CD4-positive, alpha-beta T cell treated with Interleukin-17A for 4 hours (primary cell): ENCODE measurements at regions not wholly inside any gene's neighbourhood (a gene's known extent, or its start where the extent isn't known, plus 50 kb on each side); places are given as distances from the start of the nearest gene placed in this dataset.
"Not testable (repeated sequence)": the region's sequence is repeated elsewhere in the genome, so short reads cannot be mapped to it uniquely, and the experiment has no call there.

Source experiments
- DNase-seq: peaks from one replicate; pipeline ENCODE4 v3.0.0-alpha.2; 2020; ENCODE audit warnings: mixed read lengths

DNA sequence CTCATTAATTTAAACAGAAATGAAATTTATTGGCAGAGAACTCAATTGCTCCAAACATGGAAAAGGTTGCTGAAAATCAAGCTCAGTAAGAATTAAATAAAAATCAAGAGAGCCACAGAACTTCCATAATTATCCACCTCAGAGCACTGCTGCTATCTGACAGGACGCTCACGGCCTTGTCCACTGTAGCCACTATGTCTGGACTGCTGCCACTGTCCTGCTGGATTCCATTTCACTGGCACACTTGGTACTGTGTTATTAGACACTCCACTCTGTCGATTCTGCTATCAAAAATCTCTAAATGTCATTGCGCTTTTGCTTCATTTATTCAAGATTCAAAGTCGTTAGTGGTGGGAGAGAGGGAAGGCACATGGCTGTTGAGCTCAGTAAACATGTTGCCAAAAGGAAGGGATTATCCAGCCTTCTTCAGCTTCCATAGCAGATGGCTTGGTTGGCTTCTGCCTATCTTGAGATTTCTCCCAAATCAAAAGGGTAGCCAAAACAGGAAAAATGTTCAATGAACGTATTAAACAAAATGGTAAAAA lies 815.0 kb downstream of the CDH18 start:
- no peak for DNase-seq

DNA sequence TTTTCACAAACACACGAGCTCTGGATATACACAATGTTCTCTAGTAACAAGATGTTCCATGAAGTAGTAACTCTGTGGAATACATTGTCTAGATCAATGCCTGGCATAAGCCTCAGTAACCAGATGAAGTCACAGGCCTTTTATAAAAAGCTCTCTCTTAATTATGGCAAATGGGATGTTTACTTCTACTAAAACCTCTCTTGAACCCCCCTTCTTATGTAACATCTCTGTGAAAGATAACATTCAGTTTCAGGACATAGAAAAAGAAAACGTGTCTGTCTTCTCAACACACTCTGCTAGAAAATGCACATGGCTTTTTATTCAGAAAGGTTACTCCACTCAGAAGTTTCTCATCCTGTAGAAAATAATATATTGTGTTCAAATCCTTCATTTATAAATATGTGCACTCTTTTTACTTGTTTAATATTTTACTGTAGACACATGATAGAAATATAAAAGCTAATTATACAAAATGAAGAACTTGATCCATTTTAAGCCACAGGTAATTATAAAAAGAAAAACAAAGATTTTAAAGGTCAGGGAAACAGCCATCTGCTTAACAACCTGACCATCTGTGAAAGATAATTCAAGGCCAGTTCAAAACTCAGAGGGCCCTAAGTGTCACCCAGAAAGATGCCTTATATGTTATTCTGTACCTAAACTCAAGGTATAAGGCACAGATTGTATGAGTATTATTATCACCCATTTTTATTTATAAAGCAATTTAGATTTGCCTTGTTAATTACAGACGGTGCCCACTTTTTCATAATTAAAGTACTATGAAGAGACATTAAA lies 812.0 kb downstream of the CDH18 start:
- DNase-seq, result no peak

DNA sequence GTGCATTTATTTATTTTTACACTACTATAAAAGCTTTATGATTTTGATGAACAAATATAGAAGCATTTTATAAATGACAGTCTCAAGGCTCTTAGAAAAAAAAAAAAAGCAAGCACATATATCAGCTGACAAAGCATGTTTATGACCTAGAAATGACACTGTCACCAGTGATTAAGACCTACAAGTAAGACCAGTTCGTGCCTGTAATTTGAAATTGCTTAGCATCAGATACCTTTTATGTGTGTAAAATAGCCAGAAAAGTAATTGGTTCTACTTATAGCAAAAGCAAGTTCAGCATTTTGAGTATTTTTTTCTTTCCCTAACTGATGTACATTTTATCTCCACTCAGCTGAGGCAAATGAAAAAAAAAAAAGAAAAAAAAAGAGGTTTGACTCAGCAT lies 808.4 kb downstream of the CDH18 start:
- DNase-seq, result no peak

DNA sequence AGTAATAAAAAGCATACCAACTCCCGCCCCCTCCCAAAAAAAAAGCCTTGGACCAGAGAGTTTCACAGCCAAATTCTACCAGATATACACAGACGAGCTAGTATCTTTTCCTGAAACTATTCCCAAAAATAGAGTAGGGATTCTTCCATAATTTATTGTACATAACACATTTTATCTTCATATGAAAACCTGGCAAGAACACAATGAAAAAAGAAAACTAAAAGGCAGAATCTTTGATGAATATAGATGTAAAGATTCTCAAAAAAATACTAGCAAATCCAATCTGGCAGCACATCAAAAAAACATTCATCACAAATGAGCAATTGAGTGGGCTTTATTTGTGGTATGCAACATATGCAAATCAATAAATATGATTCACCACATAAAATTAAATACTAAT lies 798.8 kb downstream of the CDH18 start:
- DNase-seq, result no peak

DNA sequence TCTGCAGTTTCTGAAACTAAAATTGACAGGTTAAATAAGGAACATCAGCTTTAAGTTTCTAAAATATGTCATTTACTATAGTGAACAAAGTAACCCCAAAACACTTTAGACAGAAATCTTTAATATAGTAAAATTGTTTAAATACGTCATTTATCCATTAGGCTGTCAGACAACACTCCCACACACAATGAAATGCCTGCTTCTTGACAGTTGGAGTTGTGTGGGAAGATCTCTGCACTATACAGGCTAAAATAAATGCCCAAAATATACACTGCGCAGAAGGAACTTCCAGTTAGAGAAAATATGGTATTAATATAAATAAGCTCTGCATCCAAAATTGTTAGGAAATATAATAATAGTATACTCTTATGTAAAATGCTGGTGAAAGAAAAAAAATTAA lies 794.4 kb downstream of the CDH18 start:
- DNase-seq, result no peak

DNA sequence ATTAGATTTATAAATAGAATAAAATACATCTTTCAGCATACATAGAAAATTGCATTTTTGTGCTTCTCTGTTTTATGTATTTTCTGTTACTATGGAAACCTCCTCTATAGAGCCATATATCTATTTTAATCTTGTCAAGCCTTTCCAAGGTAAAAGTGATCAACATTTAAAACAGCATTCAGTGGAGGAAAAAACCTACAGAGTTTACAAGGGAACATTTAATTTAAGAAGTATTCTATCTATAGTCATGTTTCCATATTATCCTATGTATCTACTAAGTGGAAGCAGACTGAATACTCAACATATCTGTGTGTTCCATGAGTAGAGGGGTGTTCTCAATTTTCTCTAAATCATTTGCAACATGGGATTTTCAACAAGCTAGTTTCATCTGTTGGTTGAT lies 791.4 kb downstream of the CDH18 start:
- no peak for DNase-seq

DNA sequence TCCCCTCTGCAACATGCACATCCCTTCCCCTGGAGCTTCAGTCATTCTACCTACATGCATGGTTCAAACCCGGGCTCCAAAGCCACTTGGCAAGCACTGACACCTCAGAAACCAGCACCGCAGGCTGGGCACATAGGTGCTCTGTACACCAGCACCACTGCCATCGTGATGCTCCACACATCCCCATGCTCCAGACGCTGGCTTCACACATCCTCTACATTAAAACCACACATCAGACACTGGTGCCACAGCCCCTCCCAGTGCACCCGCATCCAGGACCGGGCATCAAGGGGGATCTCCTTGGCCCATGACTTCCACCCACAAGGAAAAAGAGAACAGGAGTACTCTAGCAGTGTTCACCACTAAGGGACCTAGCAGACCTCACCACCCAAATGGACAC lies 787.7 kb downstream of the CDH18 start:
- DNase-seq, result no peak

DNA sequence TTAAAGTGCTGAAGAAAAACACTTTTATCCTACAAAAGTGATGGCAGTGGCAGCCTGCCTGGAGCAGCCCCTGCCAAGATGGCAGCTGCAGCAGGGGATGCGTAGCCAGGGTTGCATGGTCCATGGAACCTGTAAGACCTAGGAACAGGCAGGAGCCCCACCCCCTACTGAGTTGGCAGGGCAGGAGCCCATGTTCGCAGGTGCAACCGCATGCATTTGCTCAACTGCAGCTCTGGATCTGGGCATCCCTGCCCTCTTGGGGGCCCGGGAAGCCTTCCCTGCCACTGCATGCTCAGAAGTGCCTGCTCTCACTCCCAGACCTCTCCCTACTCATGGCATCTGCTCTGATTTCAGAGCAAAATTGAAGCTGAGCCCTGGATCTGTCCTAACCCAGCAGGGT lies 779.6 kb downstream of the CDH18 start:
- no peak for DNase-seq

DNA sequence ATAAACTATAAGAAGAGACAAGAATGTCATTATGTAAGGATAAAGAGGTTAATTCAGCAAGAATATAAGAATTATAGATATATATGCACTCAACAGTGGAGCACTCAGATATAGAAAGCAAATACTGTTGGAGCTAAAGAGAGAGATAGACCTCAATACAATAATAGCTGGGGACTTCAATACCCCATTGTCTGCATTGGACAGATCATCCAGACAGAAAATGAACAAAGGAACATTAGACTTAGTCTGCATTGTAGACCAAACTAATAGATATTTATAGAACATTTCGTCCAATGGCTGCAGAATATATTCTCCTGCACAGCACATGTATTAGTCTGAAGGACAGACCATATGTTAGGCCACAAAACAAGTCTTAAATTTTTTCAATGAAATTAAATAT lies 777.1 kb downstream of the CDH18 start:
- DNase-seq, result no peak

DNA sequence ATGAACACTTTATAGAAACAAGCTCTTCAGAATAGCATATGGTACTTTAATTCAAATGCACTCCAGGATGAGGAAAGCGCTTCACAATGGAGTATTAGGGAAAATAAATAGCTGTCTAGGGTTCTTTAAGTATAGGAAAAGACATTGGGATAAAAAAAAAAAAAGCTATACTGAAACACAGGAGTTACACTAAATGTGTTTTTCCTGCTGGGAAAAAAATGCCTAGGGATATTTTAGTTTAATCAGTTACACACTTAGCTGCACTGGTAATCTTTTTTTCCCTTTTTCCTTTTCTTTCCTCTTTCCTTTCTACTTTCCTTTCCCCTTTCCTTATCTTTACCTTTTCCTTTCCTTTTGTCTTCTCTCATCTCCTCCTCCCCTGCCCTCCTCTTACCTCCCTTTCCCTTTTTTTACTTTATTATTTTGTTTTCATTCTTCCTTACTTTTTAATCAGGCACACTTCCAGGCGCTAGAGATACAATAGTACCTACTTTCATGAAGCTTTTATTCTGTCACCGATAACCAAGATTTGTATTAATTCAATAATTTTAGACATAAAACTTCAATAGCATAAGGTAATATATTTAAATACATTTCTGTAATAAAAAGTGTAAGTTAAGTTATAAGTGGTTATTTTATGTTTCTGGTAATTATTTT lies 758.7 kb downstream of the CDH18 start:
- DNase-seq, result no peak

DNA sequence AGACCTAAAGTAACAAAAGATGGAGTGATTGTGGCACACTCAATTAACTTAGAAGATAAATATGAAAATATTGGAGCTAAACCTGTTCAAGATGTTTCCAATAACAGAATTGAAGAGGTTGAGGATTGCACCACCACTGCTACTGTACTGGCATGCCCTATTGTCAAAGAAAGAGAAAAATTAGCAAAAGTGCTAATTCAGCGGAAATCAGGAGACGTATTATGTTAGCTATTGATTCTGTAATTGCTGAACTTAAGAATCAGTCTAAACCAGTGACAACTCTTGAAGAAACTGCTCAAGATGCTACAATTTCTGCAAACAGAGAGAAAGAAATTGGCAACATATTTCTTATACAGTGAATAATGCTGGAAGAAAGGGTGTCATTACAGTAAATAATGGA lies 754.4 kb downstream of the CDH18 start:
- DNase-seq, result no peak

DNA sequence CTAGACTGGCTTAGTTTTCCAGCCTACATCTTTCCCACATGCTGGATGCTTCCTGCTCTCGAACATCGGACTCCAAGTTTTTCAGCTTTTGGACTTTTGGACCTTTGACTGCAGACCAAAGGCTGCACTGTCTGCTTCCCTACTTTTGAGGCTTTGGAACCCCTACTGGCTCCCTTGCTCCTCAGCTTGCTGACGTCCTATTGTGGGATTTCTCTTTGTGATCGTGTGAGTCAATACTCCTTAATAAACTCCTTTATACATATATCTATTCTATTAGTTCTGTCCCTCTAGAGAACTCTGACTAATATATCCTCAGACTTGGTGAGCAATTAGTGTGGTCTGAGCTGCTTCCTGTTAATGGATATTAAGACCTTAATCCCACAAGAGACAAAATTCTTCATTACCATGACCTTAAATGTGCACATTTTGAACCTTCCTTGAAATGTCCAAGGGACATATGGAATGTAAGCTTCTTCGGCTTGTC lies 752.9 kb downstream of the CDH18 start:
- no peak for DNase-seq

DNA sequence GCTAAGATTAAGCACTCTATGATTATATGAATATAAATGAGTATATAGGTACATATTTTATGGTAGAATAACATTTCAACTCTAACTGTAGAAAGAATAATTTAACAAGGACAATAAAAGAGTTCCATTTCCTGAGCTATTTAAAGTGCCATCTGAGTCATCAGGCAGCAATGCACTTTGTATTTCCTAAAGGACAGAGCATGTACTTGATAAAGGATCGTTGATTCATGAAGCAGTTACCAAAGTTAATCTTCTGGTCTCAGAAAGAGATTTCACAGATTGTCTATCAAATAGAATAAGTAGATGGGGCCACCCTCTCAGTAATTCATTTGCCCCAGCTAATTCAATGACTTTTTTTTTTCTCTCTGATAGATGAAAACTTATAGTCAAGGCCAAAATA lies 747.8 kb downstream of the CDH18 start:
- no peak for DNase-seq

DNA sequence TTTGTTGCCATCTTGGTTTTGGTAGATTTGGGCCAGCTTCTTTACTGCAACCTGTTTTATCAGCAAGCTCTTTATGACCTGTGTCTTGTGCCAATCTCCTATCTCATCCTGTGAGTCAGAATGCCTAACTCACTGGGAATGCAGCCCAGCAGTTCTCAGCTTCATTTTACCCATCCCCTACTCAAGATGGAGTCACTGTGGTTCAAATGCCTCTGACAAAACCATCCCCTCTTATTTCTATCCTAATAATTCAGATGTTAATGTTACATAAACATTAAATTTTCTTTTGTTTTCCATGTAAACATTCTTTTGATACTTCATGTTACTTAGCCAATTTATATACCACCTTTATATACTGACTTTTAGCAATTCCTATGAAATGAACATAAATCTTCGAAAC lies 746.3 kb downstream of the CDH18 start:
- no peak for DNase-seq

DNA sequence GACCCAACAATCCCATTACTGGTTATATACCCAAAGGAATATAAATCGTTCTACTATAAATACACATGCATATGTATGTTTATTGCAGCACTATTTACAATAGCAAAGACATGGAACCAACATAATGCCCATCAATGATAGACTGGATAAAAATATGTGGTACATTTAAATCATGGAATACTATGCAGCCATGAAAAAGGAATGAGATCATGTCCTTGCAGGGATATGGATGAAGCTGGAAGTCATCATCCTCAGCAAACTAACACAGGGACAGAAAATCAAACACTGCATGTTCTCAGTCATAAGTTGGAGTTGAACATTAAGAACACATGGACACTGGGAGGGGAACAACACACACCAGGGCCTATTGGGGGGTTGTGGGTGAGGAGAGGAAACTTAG lies 741.8 kb downstream of the CDH18 start:
- DNase-seq, result not testable (repeated sequence)

DNA sequence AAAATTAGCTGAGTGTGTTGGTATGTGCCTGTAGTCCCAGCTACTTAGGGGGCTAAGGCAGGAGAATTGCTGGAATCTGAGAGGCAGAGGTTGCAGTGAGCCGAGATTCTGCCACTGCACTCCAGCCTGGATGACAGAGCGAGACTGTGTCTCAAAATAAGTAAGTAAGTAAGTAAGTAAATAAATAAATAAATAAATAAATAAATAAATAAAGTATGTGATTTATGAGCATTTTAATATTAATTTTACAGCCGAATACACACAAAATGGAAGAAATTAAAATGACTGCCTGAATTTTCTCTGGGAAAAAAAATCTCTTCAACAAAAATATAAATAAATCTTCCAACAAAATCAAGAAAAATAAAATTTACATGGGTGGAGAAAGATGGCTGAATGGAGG lies 740.7 kb downstream of the CDH18 start:
- DNase-seq, result no peak

DNA sequence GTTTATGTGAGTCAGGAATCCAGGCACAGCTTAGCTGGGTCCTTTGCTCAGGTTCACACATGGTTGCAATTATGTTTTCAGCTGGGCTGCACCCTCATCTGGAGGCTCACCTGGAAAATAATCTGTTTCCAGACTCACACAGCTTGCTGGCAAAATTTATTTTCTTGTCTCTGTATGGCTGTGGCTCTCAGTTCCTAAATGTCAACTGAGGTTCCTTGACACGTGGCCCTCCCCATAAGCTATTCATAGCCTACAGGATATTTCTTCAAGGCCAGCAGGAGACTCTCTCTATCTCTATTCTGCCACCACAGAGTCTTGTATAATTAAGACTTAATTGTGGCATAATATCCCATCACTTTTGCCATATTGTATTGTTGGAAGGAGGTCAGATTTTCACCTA lies 732.0 kb downstream of the CDH18 start:
- no peak for DNase-seq

DNA sequence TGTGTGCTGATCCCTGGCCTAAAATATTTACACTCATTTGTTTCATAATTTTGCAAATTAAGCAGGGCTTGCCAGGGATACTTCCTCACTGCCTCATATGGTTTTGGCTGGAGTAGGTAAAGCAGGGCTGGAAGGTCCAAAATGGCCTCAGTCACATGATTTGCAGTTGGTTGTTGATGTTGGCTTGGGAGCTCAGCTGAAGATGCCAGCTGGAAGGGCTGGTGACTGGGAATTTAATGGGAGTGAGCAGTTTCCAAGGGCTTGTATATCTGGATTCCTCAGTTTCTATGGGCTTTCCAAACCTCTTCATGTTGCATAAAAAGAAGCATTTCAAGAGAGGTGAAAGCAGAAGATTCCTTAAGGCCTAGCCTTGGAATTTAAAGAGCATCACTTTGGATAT lies 729.3 kb downstream of the CDH18 start:
- DNase-seq, result no peak

DNA sequence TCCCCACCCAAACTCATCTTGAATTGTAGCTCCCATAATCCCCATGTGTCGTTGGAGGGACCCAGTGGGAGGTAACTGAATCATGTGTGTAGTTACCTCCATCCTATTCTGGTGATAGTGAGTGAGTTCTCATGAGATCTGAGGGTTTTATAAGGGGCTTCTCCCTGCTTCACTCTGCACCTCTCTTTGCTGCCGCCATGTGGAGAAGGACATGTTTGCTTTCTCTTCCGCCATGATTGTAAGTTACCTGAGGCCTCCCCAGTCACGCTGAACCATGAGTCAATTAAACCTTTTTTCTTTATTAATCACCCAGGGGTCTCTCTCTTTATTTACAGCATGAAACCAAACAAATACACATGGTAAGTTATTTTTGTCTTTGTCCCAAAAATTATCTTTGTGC lies 726.1 kb downstream of the CDH18 start:
- DNase-seq, result no peak

DNA sequence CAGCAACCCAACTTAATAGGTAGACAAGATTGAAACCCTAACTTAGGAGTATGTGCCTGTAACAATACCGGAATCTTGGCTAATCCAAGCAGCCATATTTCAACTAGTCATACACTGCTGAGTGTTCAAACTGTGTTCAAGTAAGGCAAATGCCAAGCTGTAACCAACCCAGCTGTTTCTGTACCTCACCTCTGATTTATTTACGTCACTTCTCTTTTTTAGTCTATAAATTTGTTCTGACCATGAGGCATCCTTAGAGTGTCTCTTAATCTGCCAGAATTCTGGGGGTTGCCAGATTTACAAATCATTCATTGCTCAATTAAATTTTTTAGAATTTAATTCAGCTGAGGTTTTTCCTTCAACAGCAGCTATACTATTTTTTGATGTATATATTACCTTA lies 723.2 kb downstream of the CDH18 start:
- DNase-seq, result no peak

DNA sequence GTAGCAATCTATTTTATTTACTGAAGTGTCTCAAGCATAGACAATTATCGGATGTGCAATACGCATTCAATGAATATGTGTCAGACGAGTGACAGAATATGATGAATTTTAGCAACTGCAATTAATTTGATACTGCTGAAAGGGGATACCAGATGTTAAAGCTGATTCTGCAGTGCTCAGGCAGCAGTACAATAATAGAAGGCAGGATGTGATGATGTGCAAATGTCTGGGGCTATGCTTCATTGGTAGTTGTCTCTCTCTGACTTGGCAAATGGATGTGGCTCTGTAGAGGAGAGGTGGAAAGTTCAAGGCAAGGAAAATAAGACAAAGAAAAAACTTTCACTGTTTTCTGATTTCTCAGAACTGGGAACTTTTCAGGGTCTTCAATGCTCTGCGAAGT lies 721.2 kb downstream of the CDH18 start:
- no peak for DNase-seq

DNA sequence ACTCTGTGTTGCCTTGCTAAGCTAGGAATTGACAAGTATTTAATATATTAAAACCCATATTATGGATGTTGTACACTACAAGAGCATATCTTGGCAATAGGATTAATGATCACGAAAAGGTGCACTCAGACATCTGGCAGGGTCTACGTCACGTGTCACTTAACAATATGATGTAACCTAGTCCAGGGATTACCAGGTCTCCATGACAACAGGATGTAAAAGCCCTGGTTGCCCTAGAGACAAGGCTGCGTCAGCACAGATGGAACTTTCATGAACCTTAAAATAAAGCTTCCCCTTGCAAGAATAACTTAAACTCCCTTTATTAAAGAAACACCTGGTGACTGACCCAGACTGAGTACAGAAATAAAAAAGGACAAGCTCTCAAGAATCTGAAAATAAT lies 717.8 kb downstream of the CDH18 start:
- DNase-seq, result no peak

DNA sequence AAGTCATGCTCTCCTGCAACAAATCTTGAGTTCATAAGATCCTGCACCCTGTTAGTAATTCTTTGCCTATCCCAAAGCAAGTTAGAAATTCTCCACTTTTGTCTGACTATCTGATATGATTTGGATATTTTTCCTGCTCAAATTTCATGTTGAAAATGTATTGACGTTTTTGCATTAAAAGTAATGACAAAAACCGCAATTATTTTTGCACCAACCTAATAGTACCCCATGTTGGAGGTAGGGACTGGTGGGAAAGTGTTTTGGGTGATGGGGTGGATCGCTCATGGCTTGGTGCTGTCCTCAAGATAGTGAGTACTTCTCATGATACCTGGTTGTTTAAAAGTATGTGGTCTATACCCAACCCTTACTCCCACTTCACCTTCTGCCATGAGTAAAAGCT lies 713.4 kb downstream of the CDH18 start:
- no peak for DNase-seq

DNA sequence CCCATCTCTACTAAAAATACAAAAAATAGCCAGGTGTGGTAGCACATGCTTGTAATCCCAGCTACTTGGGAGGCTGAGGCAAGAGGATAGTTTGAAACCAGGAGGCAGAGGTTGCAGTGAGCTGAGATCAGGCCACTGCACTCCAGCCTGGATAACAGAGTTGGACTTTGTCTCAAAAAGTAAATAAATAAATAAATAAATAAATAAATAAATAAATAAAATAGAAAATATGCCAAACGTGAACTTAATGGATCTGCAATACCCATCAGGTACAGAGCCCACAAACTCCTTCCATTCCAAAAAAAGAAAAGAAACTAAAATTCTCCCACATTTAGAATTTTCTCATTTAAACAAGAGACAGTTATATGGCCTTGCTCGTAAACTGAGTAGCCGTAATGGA lies 702.7 kb downstream of the CDH18 start:
- no peak for DNase-seq
